ENCODE measurements at regions not wholly inside any gene's neighbourhood (a gene's known extent, or its start where the extent isn't known, plus 50 kb on each side); places are given as distances from the start of the nearest gene placed in this dataset.

DNA sequence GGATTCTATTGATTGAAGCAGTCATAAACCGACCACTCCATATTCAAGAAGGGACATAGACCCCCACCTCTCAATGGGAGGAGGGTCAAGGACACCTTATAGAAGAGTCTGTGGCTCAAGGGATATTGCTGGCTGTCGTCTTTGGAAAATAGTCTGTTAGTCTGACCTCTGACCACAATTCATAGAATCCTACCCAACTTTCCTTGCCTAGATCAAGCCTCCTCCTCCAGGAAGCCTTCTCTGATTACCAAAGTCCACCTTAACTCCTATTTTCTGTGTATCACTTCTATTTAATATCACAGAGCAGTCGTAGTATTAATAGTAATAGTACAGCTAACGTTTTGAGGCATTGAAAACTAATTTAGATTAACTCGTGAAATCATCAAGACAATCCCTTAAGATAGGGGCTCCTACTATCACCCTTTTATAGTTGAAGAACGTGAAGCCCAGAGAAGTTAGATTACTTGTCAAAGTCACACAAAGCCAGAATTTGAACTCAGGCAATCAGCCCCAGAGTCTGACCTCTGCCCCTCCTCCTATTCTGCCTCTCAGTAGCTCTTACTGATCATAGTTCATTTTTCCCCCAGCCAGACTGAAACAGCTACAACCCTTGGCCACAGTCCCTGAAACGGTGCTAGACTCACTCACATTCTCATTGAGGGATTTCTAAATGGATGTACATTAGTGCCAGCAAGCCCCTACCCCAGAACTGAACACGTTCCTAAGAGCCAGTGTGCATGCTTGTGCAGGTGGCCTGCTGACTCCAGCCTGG, 636.6 kb downstream of the MID1IP1 start:
- H3K36me3 ChIP-seq, result no peaks in the 10 kb centered on the region
- intact Hi-C loops (cut with DNase I), result loop anchor here in 1 of 10 donors (1.0 kb wide), 1 partner anchor 47 kb away; no protein-coding TSS in a partner anchor
- WGBS, 2 donors, result 90 to 93% methylated on average over 8 of the region's 8 CpGs
- no peak overlapping the region for H3K27ac ChIP-seq
- H3K4me3 ChIP-seq, result no peak overlapping the region
- ATAC-seq (no peak), DNase-seq (no peak)
- TF ChIP-seq, protein P1, sequence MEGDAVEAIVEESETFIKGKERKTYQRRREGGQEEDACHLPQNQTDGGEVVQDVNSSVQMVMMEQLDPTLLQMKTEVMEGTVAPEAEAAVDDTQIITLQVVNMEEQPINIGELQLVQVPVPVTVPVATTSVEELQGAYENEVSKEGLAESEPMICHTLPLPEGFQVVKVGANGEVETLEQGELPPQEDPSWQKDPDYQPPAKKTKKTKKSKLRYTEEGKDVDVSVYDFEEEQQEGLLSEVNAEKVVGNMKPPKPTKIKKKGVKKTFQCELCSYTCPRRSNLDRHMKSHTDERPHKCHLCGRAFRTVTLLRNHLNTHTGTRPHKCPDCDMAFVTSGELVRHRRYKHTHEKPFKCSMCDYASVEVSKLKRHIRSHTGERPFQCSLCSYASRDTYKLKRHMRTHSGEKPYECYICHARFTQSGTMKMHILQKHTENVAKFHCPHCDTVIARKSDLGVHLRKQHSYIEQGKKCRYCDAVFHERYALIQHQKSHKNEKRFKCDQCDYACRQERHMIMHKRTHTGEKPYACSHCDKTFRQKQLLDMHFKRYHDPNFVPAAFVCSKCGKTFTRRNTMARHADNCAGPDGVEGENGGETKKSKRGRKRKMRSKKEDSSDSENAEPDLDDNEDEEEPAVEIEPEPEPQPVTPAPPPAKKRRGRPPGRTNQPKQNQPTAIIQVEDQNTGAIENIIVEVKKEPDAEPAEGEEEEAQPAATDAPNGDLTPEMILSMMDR (IDR thresholded peaks at IDR 0.05), result no peak
- H3K27me3 ChIP-seq, result peaks cover 0 to 38% (median 0%) of the 10 kb centered on the region in 7 donors
- H3K4me1 ChIP-seq, result peaks cover 0 to 12% (median 0%) of the 10 kb centered on the region in 9 donors
- peaks cover 0 to 9% (median 0%) of the 10 kb centered on the region in 11 donors for H3K9me3 ChIP-seq

GRCh38 chrX:39438603-39439602, 637.6 kb downstream of the MID1IP1 start:
- H3K4me3 ChIP-seq, result no peak overlapping the region
- TF ChIP-seq, protein P1 (IDR thresholded peaks at IDR 0.05), result peak in 4 of 9 donors; percentile 21 to 31 (median 27)
- WGBS, 2 donors, result 92% methylated on average over 11 of the region's 11 CpGs
- H3K27me3 ChIP-seq, result peaks cover 0 to 28% (median 0%) of the 10 kb centered on the region in 7 donors
- peaks cover 0 to 12% (median 0%) of the 10 kb centered on the region in 9 donors for H3K4me1 ChIP-seq
- intact Hi-C loops (cut with DNase I), result loop anchor here in 1 of 10 donors (1.0 kb wide), 1 partner anchor 46 kb away; no protein-coding TSS in a partner anchor
- DNase-seq (no peak), ATAC-seq (no peak)
- peaks cover 0 to 9% (median 0%) of the 10 kb centered on the region in 11 donors for H3K9me3 ChIP-seq
- H3K27ac ChIP-seq, result no peak overlapping the region
- H3K36me3 ChIP-seq, result no peaks in the 10 kb centered on the region

DNA sequence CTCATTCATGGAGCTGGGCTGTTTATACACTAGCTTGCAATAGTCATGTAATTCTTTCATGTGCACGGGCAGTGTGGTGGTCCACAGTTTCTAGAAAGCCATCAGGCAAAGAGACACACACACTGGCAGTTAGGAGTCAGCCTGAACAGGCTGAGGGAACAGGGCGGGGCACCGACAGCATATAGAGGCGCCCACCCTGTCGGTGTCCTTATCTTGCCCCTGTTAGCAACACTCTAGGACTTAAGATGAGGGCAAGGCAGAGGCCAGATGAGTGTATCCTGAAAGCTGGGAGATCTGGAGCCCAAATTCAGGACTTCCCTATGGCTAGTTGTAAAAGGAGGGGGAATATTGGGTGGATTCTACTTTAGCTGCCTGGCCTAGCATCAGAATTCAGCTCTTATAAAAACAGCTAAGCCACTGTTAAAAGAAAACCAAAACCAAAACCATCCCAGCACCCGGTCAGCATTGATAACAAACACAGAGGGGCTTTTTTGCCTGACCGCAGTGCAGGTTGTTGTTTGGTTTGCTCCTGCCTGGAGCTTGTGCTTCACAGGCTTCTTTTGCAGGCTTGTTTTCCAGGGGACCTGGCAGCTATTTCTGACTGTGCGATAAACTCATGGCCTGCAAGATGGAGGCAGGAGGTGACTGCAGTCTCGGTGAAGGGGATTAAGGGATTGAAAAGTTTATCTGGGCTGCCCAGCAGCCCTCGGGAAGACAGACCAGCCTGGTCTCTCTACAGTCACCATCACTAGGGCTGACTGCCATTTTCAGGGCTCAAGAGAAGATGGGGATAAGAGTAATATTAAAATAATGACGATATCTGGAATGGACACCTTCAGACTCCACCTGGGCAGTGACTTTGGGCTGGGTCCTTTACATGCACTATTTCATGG, 638.9 kb downstream of the MID1IP1 start:
- no peak for DNase-seq
- intact Hi-C loops (cut with DNase I), result loop anchor here in 2 of 10 donors (10.0 kb wide), 1 partner anchor 175 kb away; no protein-coding TSS in a partner anchor
- TF ChIP-seq, protein P1 (IDR thresholded peaks at IDR 0.05), result no peak
- H3K4me1 ChIP-seq, result peaks cover 0 to 12% (median 0%) of the 10 kb centered on the region in 9 donors
- peaks cover 0 to 9% (median 0%) of the 10 kb centered on the region in 11 donors for H3K9me3 ChIP-seq
- peaks cover 0 to 20% (median 0%) of the 10 kb centered on the region in 7 donors for H3K27me3 ChIP-seq
- peak in 3 of 8 donors; percentile 34 to 45 (median 42) for ATAC-seq
- no peak overlapping the region for H3K4me3 ChIP-seq
- 51 to 59% methylated on average over 11 of the region's 11 CpGs for WGBS, 2 donors
- peak overlapping the region in 2 of 10 donors; percentile 25 to 35 for H3K27ac ChIP-seq
- no peaks in the 10 kb centered on the region for H3K36me3 ChIP-seq

Data from heart right ventricle (tissue), 16 donors.